HCT116 (cell line): ENCODE measurements at regions not wholly inside any gene's neighbourhood (a gene's known extent, or its start where the extent isn't known, plus 50 kb on each side); places are given as distances from the start of the nearest gene placed in this dataset.

Source experiments
- ATAC-seq: fragments of 200-7000 bp; cut with Tn5 transposase; 2 replicates; pipeline ENCODE4 v1.9.1; 2020; ENCODE audit warnings: mild to moderate bottlenecking, moderate library complexity
- BruUV-seq: library from RNA; stranded (reverse); fragments of 400-500 nt; replicated peaks from 2 replicates; lab custom pipeline; 2021; lab: Mats Ljungman, UMichigan
- CTCF ChIA-PET: fragments of 300-600 bp; sonication (Branson Sonifier 250); formaldehyde crosslinking; loops from one replicate; lab custom pipeline; 2021; ENCODE audit warnings: antibody characterized with exemption; lab: Charles Lee
- POLR2A ChIA-PET: fragments of 300-600, 350-600 bp; sonication (Branson Sonifier 250); formaldehyde crosslinking; loops from one replicate; lab custom pipeline; 2021; ENCODE audit warnings: antibody characterized with exemption; lab: Charles Lee
- RAD21 ChIA-PET, 2 experiments: fragments of 300-600 bp; sonication (Branson Sonifier 250); formaldehyde crosslinking; loops; one replicate each; lab custom pipeline; 2023; ENCODE audit warnings: low total read pairs in 2 of 2; ENCODE audit not compliant: uncharacterized antibody in 2 of 2, unreplicated experiment in 2 of 2, low non-redundant PET in 1 of 2; lab: Charles Lee
- DNase-seq: peaks from one replicate; pipeline ENCODE4 v3.0.0-alpha.2; 2010; ENCODE audit warnings: low read depth, low spot score
- H2AFZ ChIP-seq: fragments of 200-600 bp; shearing (Covaris generic), sonication (generic); 2 replicates; pipeline ENCODE4 v1.6.1; 2017; ENCODE audit warnings: low read depth, mixed run types, mixed read lengths, antibody characterized with exemption, low read length; ENCODE audit not compliant: poor library complexity, severe bottlenecking
- H3K27ac ChIP-seq: 2 replicates; pipeline ENCODE4 v1.5.1; 2012; ENCODE audit warnings: low read depth, low read length
- H3K27me3 ChIP-seq: fragments of 200-600 bp; sonication (generic); 2 replicates; pipeline ENCODE4 v1.6.1; 2016; ENCODE audit warnings: mixed run types, low read length, mixed read lengths; ENCODE audit not compliant: insufficient read depth
- H3K36me3 ChIP-seq, 2 experiments: fragments of 200-500 bp in 1 of 2; fragments of 200-600 bp in 1 of 2; sonication (Bioruptor generic) in 1 of 2; sonication (generic) in 1 of 2; 2 replicates each; pipeline versions ENCODE4 v1.5.1 to v1.6.1; 2014 to 2016; ENCODE audit warnings: low read length in 2 of 2, inconsistent platforms in 1 of 2, mixed read lengths in 1 of 2, mixed run types in 1 of 2; ENCODE audit not compliant: insufficient read depth in 2 of 2, control insufficient read depth in 1 of 2
- H3K4me1 ChIP-seq, 2 experiments: fragments of 200-600 bp in 1 of 2; sonication (generic) in 1 of 2; 2 replicates each; pipeline versions ENCODE4 v1.5.1 to v1.6.1; 2012 to 2017; ENCODE audit warnings: low read length in 2 of 2, inconsistent platforms in 1 of 2, mild to moderate bottlenecking in 1 of 2, mixed read lengths in 1 of 2, mixed run types in 1 of 2, moderate library complexity in 1 of 2; ENCODE audit not compliant: insufficient read depth in 2 of 2, control insufficient read depth in 1 of 2
- H3K4me2 ChIP-seq: fragments of 200-600 bp; sonication (generic); 2 replicates; pipeline ENCODE4 v1.6.1; 2017; ENCODE audit warnings: mixed run types, low read length, mixed read lengths
- H3K4me3 ChIP-seq, 2 experiments: fragments of 200-600 bp in 1 of 2; sonication (generic) in 1 of 2; replicated peaks in 1 of 2; 2 replicates each; pipeline ENCODE4 v1.5.1; 2011 to 2016; ENCODE audit warnings: low read length in 2 of 2, control low read depth in 1 of 2, low read depth in 1 of 2, mild to moderate bottlenecking in 1 of 2, mixed read lengths in 1 of 2, mixed run types in 1 of 2
- H3K79me2 ChIP-seq: fragments of 200-600 bp; sonication (generic); 2 replicates; pipeline ENCODE4 v1.6.1; 2017; ENCODE audit warnings: mild to moderate bottlenecking, mixed run types, low read length, moderate library complexity, mixed read lengths; ENCODE audit not compliant: insufficient read depth
- H3K9ac ChIP-seq: fragments of 200-600 bp; sonication (generic); 2 replicates; pipeline ENCODE4 v1.6.1; 2016; ENCODE audit warnings: low read length, mixed read lengths
- H3K9me2 ChIP-seq: fragments of 200-600 bp; sonication (generic), shearing (Covaris generic); 2 replicates; pipeline ENCODE4 v1.6.1; 2017; ENCODE audit warnings: mixed run types, mild to moderate bottlenecking, moderate library complexity; ENCODE audit not compliant: insufficient read depth
- H3K9me3 ChIP-seq, 2 experiments: fragments of 200-500 bp in 1 of 2; fragments of 200-600 bp in 1 of 2; sonication (Bioruptor generic) in 1 of 2; sonication (generic) in 1 of 2; 2 replicates each; pipeline ENCODE4 v1.6.1; 2014 to 2017; ENCODE audit warnings: low read length in 2 of 2, mixed read lengths in 2 of 2, inconsistent platforms in 1 of 2, low read depth in 1 of 2, mild to moderate bottlenecking in 1 of 2, mixed run types in 1 of 2, moderate library complexity in 1 of 2; ENCODE audit not compliant: control insufficient read depth in 1 of 2, insufficient read depth in 1 of 2
- H4K20me1 ChIP-seq: fragments of 200-600 bp; sonication (generic), shearing (Covaris generic); 2 replicates; pipeline ENCODE4 v1.6.1; 2017; ENCODE audit warnings: mixed run types, mild to moderate bottlenecking, moderate library complexity; ENCODE audit not compliant: insufficient read depth
- CBX3 ChIP-seq: IDR thresholded peaks from 2 replicates; pipeline ENCODE4 v1.6.1; 2012; ENCODE audit warnings: low read depth
- CEBPB ChIP-seq: IDR thresholded peaks from 2 replicates; pipeline ENCODE4 v1.6.1; 2012; ENCODE audit warnings: low read depth
- EZH2 ChIP-seq: fragments of 200-600 bp; sonication (generic); IDR thresholded peaks from 2 replicates; pipeline ENCODE4 v1.6.1; 2017; ENCODE audit warnings: antibody characterized with exemption, mixed run types
- FOSL1 ChIP-seq: IDR thresholded peaks from 2 replicates; pipeline ENCODE4 v1.6.1; 2012; ENCODE audit warnings: low read depth
- JUND ChIP-seq: IDR thresholded peaks from 2 replicates; pipeline ENCODE4 v1.6.1; 2012
- SIN3A ChIP-seq: IDR thresholded peaks from 2 replicates; pipeline ENCODE4 v1.6.1; 2012; ENCODE audit warnings: low read depth
- SP1 ChIP-seq: IDR thresholded peaks from 2 replicates; pipeline ENCODE4 v1.6.1; 2012; ENCODE audit warnings: low read depth
- SRF ChIP-seq: IDR thresholded peaks from 2 replicates; pipeline ENCODE4 v1.6.1; 2012; ENCODE audit warnings: low read depth
- TCF7L2 ChIP-seq: IDR thresholded peaks from 2 replicates; pipeline ENCODE4 v1.7.0; 2011; ENCODE audit warnings: borderline replicate concordance, inconsistent platforms; ENCODE audit not compliant: insufficient read depth, insufficient read length; ENCODE audit errors: extremely low read depth
- ZFX ChIP-seq: fragments of 450-650 bp; IDR thresholded peaks from 2 replicates; pipeline ENCODE4 v1.6.1; 2017
- intact Hi-C: fragments of 100-400 bp; cut with micrococcal nuclease; formaldehyde crosslinking; loops from 2 replicates; pipeline ENCODE4 v1.10.0; 2022
- TF ChIP-seq, protein P1 (sequence below): IDR thresholded peaks from 2 replicates; pipeline ENCODE4 v1.6.1; 2012; ENCODE audit warnings: low read depth
- TF ChIP-seq, protein P2 (sequence below): IDR thresholded peaks from 2 replicates; pipeline ENCODE4 v1.6.1; 2012

DNA sequence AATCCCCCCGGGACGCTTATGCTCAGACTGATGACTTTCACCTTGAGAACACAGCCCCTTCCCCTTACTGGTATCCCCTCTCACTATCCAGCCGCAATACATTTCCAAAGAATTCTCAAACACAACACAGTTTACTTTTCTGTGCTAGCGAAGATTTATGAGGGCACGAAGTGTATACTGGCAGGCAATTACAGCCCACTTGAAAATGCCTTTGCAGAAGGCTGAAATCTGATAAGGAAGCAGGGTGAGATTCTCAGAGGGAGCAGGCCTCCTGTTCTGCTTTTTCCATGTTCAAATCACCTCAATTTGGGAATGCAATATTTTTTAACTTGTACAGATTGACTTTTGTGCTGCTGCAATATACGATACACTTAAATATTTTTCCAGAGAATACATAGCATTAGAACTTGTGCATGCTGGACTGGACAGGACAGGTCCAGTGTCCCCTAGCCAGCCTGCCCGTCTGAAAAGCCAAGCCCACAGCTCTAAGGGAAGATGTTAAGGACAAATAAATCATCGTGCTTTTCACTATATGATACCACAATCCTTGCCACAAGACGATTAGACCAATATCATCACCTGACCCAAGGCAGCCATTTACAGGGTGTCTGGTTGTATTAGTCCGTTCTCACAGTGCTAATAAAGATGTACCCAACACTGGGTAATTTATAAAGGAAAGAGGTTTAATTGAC lies 262.1 kb downstream of the EPHA4 start (continued):
- TF ChIP-seq, protein P1, sequence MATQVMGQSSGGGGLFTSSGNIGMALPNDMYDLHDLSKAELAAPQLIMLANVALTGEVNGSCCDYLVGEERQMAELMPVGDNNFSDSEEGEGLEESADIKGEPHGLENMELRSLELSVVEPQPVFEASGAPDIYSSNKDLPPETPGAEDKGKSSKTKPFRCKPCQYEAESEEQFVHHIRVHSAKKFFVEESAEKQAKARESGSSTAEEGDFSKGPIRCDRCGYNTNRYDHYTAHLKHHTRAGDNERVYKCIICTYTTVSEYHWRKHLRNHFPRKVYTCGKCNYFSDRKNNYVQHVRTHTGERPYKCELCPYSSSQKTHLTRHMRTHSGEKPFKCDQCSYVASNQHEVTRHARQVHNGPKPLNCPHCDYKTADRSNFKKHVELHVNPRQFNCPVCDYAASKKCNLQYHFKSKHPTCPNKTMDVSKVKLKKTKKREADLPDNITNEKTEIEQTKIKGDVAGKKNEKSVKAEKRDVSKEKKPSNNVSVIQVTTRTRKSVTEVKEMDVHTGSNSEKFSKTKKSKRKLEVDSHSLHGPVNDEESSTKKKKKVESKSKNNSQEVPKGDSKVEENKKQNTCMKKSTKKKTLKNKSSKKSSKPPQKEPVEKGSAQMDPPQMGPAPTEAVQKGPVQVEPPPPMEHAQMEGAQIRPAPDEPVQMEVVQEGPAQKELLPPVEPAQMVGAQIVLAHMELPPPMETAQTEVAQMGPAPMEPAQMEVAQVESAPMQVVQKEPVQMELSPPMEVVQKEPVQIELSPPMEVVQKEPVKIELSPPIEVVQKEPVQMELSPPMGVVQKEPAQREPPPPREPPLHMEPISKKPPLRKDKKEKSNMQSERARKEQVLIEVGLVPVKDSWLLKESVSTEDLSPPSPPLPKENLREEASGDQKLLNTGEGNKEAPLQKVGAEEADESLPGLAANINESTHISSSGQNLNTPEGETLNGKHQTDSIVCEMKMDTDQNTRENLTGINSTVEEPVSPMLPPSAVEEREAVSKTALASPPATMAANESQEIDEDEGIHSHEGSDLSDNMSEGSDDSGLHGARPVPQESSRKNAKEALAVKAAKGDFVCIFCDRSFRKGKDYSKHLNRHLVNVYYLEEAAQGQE = no peak
- TF ChIP-seq SP1 (no peak), SIN3A (no peak), CEBPB (no peak), TCF7L2 (no peak), EZH2 (no peak), SRF (no peak), CBX3 (no peak), FOSL1 (no peak)
- TF ChIP-seq, protein P2, sequence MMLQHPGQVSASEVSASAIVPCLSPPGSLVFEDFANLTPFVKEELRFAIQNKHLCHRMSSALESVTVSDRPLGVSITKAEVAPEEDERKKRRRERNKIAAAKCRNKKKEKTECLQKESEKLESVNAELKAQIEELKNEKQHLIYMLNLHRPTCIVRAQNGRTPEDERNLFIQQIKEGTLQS = no peak

DNA sequence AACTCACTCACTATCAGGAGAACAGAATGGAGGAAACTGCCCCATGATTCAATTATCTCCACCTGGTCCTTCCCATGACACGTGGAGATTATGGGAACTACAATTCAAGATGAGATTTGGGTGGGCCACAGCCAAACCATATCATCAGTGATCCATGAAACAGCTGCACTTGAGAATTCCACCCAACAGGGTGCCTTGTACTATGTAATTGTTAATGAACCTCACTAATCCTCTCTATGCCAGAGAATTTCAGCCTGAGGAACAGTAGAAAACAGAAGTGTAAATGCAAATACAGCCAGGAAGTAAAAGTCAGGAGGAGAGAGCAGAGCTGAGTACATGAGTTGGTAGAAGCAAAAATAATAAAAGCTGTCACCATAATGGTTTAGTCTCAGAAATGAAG lies 261.4 kb downstream of the EPHA4 start:
- TF ChIP-seq CEBPB = no peak
- TF ChIP-seq JUND = no peak
- TF ChIP-seq SRF = no peak
- no peak for TF ChIP-seq ZFX
- H3K27ac ChIP-seq = no peak overlapping the region
- RAD21 ChIA-PET = no interaction called here
- no peak overlapping the region for H2AFZ ChIP-seq
- intact Hi-C loops = no loop called here
- no peaks in the 10 kb centered on the region for H4K20me1 ChIP-seq
- peaks cover 23% of the 10 kb centered on the region for H3K27me3 ChIP-seq
- CTCF ChIA-PET = no interaction called here
- no peaks in the 10 kb centered on the region for H3K36me3 ChIP-seq
- H3K4me3 ChIP-seq = no peak overlapping the region
- H3K9ac ChIP-seq = no peak overlapping the region
- ATAC-seq = no peak
- POLR2A ChIA-PET = no interaction called here
- H3K4me1 ChIP-seq = no peaks in the 10 kb centered on the region
- BruUV-seq = no TSS peak
- no peaks in the 10 kb centered on the region for H3K79me2 ChIP-seq
- no peaks in the 10 kb centered on the region for H3K9me2 ChIP-seq
- no peaks in the 10 kb centered on the region for H3K9me3 ChIP-seq
- no peak overlapping the region for H3K4me2 ChIP-seq
- no peak for DNase-seq
